NT2/D1 (cell line): ENCODE measurements at regions not wholly inside any gene's neighbourhood (a gene's known extent, or its start where the extent isn't known, plus 50 kb on each side); places are given as distances from the start of the nearest gene placed in this dataset.

Experiments used
- SUZ12 ChIP-seq: IDR thresholded peaks from 2 replicates; pipeline ENCODE4 v1.6.1; 2011; ENCODE audit not compliant: insufficient read length, insufficient read depth; ENCODE audit errors: extremely low read depth
- YY1 ChIP-seq: IDR thresholded peaks from 2 replicates; pipeline ENCODE4 v1.6.1; 2011; ENCODE audit not compliant: insufficient read length, insufficient read depth
- ZNF274 ChIP-seq: IDR thresholded peaks from 2 replicates; pipeline ENCODE4 v1.6.1; 2011; ENCODE audit warnings: mild to moderate bottlenecking, low read depth, low read length

GRCh38 chr1:217228689-217229088, 402.2 kb downstream of the GPATCH2 start:
- TF ChIP-seq YY1 (no peak), ZNF274 (no peak), SUZ12 (no peak)
